HG03097 (cell line): ENCODE measurements at regions not wholly inside any gene's neighbourhood (a gene's known extent, or its start where the extent isn't known, plus 50 kb on each side); places are given as distances from the start of the nearest gene placed in this dataset.
"Not testable (repeated sequence)": the region's sequence is repeated elsewhere in the genome, so short reads cannot be mapped to it uniquely, and the experiment has no call there.

Source experiments
- ATAC-seq: cut with Tn5 transposase; IDR thresholded peaks from one replicate; pipeline ENCODE4 v1.9.1; 2021; ENCODE audit not compliant: unreplicated experiment, low FRiP score

GRCh38 chr14:82641050-82641540 lies 1107.4 kb upstream of the SEL1L start:
- no peak for ATAC-seq

GRCh38 chr14:82642425-82642824 lies 1108.8 kb upstream of the SEL1L start:
- ATAC-seq, result no peak

GRCh38 chr14:82647088-82647810 lies 1113.6 kb upstream of the SEL1L start:
- ATAC-seq, result no peak

GRCh38 chr14:82655770-82656169 lies 1122.1 kb upstream of the SEL1L start:
- no peak for ATAC-seq

GRCh38 chr14:82657186-82657675 lies 1123.6 kb upstream of the SEL1L start:
- no peak for ATAC-seq

GRCh38 chr14:82661258-82661657 lies 1127.6 kb upstream of the SEL1L start:
- no peak for ATAC-seq

- ATAC-seq, result no peak
Observed at GRCh38 chr14:82667006-82667405, 1133.4 kb upstream of the SEL1L start.

GRCh38 chr14:82667501-82667900 lies 1133.8 kb upstream of the SEL1L start:
- no peak for ATAC-seq

- no peak for ATAC-seq
Observed at GRCh38 chr14:82676403-82676802, 1142.8 kb upstream of the SEL1L start.

GRCh38 chr14:82689948-82690347 lies 1156.3 kb upstream of the SEL1L start:
- no peak for ATAC-seq

- not testable (repeated sequence) for ATAC-seq
Observed at GRCh38 chr14:82691191-82691590, 1157.5 kb upstream of the SEL1L start.

- ATAC-seq, result no peak
Observed at GRCh38 chr14:82694820-82695219, 1161.2 kb upstream of the SEL1L start.

- ATAC-seq, result no peak
Observed at GRCh38 chr14:82704218-82704617, 1170.6 kb upstream of the SEL1L start.

- ATAC-seq, result no peak
Observed at GRCh38 chr14:82710267-82710841, 1176.7 kb upstream of the SEL1L start.

- no peak for ATAC-seq
Observed at GRCh38 chr14:82719617-82720016, 1186.0 kb upstream of the SEL1L start.

GRCh38 chr14:82720431-82720830 lies 1186.8 kb upstream of the SEL1L start:
- no peak for ATAC-seq

- no peak for ATAC-seq
Observed at GRCh38 chr14:82720946-82721345, 1187.3 kb upstream of the SEL1L start.

GRCh38 chr14:82724316-82724715 lies 1190.7 kb upstream of the SEL1L start:
- ATAC-seq, result no peak

- ATAC-seq, result no peak
Observed at GRCh38 chr14:82725213-82725612, 1191.6 kb upstream of the SEL1L start.

- no peak for ATAC-seq
Observed at GRCh38 chr14:82731526-82731925, 1197.9 kb upstream of the SEL1L start.

- no peak for ATAC-seq
Observed at GRCh38 chr14:82740547-82740946, 1206.9 kb upstream of the SEL1L start.

- ATAC-seq, result no peak
Observed at GRCh38 chr14:82755476-82755875, 1221.8 kb upstream of the SEL1L start.
